ENCODE measurements at regions not wholly inside any gene's neighbourhood (a gene's known extent, or its start where the extent isn't known, plus 50 kb on each side); places are given as distances from the start of the nearest gene placed in this dataset.

DNA sequence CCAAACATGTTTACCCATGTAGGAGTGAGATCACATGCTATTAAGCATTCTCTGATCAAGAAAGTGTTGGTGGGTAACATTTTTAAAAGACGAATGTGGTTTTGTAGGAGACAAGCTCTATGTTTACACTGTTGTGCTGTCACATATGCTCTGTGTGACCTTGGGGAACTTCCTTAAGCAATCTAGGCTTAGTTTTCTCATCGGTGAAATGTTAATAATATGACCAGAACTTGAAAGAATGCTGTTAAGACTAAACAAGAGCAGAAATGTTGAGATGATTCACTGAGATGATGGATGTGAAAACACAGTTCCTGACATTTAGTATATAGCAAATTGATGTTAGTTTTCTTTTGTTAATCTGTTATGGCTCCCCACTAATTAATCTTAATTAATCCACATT, 860.9 kb upstream of the CNTNAP5 start:
- no peak overlapping the region for H3K4me3 ChIP-seq (replicated peaks; ENCODE audit: insufficient read depth, low read length)
- TF ChIP-seq SPI1 (IDR thresholded peaks at IDR 0.05; ENCODE audit: borderline replicate concordance, low read depth): no peak
- no peak for TF ChIP-seq GABPA (IDR thresholded peaks at IDR 0.05; ENCODE audit: low read depth)
- TF ChIP-seq POLR2AphosphoS5 (IDR thresholded peaks at IDR 0.05; ENCODE audit: low read depth): no peak
- TF ChIP-seq, protein P1, sequence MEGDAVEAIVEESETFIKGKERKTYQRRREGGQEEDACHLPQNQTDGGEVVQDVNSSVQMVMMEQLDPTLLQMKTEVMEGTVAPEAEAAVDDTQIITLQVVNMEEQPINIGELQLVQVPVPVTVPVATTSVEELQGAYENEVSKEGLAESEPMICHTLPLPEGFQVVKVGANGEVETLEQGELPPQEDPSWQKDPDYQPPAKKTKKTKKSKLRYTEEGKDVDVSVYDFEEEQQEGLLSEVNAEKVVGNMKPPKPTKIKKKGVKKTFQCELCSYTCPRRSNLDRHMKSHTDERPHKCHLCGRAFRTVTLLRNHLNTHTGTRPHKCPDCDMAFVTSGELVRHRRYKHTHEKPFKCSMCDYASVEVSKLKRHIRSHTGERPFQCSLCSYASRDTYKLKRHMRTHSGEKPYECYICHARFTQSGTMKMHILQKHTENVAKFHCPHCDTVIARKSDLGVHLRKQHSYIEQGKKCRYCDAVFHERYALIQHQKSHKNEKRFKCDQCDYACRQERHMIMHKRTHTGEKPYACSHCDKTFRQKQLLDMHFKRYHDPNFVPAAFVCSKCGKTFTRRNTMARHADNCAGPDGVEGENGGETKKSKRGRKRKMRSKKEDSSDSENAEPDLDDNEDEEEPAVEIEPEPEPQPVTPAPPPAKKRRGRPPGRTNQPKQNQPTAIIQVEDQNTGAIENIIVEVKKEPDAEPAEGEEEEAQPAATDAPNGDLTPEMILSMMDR (IDR thresholded peaks at IDR 0.05; ENCODE audit: insufficient read depth, low read length): no peak
- TF ChIP-seq, protein P2, sequence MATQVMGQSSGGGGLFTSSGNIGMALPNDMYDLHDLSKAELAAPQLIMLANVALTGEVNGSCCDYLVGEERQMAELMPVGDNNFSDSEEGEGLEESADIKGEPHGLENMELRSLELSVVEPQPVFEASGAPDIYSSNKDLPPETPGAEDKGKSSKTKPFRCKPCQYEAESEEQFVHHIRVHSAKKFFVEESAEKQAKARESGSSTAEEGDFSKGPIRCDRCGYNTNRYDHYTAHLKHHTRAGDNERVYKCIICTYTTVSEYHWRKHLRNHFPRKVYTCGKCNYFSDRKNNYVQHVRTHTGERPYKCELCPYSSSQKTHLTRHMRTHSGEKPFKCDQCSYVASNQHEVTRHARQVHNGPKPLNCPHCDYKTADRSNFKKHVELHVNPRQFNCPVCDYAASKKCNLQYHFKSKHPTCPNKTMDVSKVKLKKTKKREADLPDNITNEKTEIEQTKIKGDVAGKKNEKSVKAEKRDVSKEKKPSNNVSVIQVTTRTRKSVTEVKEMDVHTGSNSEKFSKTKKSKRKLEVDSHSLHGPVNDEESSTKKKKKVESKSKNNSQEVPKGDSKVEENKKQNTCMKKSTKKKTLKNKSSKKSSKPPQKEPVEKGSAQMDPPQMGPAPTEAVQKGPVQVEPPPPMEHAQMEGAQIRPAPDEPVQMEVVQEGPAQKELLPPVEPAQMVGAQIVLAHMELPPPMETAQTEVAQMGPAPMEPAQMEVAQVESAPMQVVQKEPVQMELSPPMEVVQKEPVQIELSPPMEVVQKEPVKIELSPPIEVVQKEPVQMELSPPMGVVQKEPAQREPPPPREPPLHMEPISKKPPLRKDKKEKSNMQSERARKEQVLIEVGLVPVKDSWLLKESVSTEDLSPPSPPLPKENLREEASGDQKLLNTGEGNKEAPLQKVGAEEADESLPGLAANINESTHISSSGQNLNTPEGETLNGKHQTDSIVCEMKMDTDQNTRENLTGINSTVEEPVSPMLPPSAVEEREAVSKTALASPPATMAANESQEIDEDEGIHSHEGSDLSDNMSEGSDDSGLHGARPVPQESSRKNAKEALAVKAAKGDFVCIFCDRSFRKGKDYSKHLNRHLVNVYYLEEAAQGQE (IDR thresholded peaks at IDR 0.05; ENCODE audit: insufficient replicate concordance, low read depth): no peak

DNA sequence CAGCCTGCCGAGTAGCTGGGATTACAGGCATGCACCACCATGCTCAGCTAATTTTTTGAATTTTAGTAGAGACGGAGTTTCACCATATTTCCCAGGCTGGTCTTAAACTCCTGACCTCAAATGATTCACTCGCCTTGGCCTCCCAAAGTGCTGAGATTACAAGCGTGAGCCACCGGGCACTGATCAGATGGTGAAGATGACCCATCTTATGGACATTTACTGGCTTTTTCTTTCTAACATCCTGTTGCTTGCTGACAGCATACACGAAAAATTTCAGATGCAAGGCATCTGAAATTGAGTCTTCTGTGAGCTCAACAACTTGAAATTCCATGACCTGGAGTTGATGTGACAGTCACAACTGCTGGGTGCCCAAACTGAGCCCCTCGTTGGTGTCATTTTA, 859.5 kb upstream of the CNTNAP5 start:
- no peak for TF ChIP-seq POLR2AphosphoS5 (IDR thresholded peaks at IDR 0.05; ENCODE audit: low read depth)
- TF ChIP-seq, protein P1 (IDR thresholded peaks at IDR 0.05; ENCODE audit: insufficient read depth, low read length): no peak
- TF ChIP-seq SPI1 (IDR thresholded peaks at IDR 0.05; ENCODE audit: borderline replicate concordance, low read depth): no peak
- TF ChIP-seq GABPA (IDR thresholded peaks at IDR 0.05; ENCODE audit: low read depth): no peak
- TF ChIP-seq, protein P2 (IDR thresholded peaks at IDR 0.05; ENCODE audit: insufficient replicate concordance, low read depth): no peak
- Histone ChIP-seq H3K27me3 (ENCODE audit: insufficient read depth, poor library complexity, severe bottlenecking) (no peaks in the 10 kb centered on the region), H3K4me3 (replicated peaks; ENCODE audit: insufficient read depth, low read length) (no peak overlapping the region), H3K27ac (replicated peaks) (no peak overlapping the region)
- DNase-seq (ENCODE audit: low read depth in 1 of 2, low spot score in 1 of 2): no peak

More for the DNA sequence above, 860.9 kb upstream of the CNTNAP5 start:
- H3K27ac ChIP-seq (replicated peaks): no peak overlapping the region
- H3K27me3 ChIP-seq (ENCODE audit: insufficient read depth, poor library complexity, severe bottlenecking): no peaks in the 10 kb centered on the region
- no peak for DNase-seq (ENCODE audit: low read depth in 1 of 2, low spot score in 1 of 2)

DNA sequence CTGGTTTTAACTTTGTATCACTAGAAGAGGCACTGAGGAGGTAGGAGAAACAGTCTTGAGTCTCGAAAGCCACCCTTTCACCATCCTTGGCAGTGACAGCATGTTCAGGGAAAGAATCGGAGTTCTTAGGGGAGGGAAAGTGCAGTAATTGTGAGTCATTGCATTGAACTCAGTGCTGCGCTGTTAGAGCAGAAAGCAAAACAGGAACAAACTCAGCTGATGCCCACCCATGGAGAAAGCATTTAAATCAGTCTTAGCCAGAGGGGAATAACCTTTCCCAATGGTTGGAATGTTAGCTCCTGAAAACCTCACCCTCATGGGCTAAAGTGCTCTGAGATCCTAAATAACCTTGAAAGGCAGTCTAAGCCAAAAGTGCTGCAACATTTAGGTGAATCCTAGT, 845.6 kb upstream of the CNTNAP5 start:
- H3K4me3 ChIP-seq (replicated peaks; ENCODE audit: insufficient read depth, low read length): no peak overlapping the region
- TF ChIP-seq GABPA (IDR thresholded peaks at IDR 0.05; ENCODE audit: low read depth) (no peak), SPI1 (IDR thresholded peaks at IDR 0.05; ENCODE audit: borderline replicate concordance, low read depth) (no peak), POLR2AphosphoS5 (IDR thresholded peaks at IDR 0.05; ENCODE audit: low read depth) (no peak)
- TF ChIP-seq, protein P1 (IDR thresholded peaks at IDR 0.05; ENCODE audit: insufficient read depth, low read length): no peak
- TF ChIP-seq, protein P2 (IDR thresholded peaks at IDR 0.05; ENCODE audit: insufficient replicate concordance, low read depth): no peak
- H3K27ac ChIP-seq (replicated peaks): no peak overlapping the region
- no peaks in the 10 kb centered on the region for H3K27me3 ChIP-seq (ENCODE audit: insufficient read depth, poor library complexity, severe bottlenecking)
- DNase-seq (ENCODE audit: low read depth in 1 of 2, low spot score in 1 of 2): no peak

All from HL-60 (cell line).